Sigmoid colon (tissue), 4 donors: ENCODE measurements at regions not wholly inside any gene's neighbourhood (a gene's known extent, or its start where the extent isn't known, plus 50 kb on each side); places are given as distances from the start of the nearest gene placed in this dataset.
"Not testable (repeated sequence)": the region's sequence is repeated elsewhere in the genome, so short reads cannot be mapped to it uniquely, and the experiment has no call there.

ENCODE experiments used
- POLR2A ChIP-seq, 2 donors: fragments of 450-650 bp; IDR thresholded peaks; one replicate each; pipeline ENCODE4 v1.6.1; 2016; ENCODE audit warnings: antibody characterized with exemption in 2 of 2, mild to moderate bottlenecking in 2 of 2, moderate library complexity in 2 of 2
- POLR2AphosphoS5 ChIP-seq, 4 donors: sonication (generic); formaldehyde crosslinking; IDR thresholded peaks; one replicate each; pipeline ENCODE4 v1.6.1; 2017; ENCODE audit warnings: antibody characterized with exemption in 4 of 4

GRCh38 chr2:131835022-131835421 lies 307.3 kb downstream of the CCDC74A start:
- TF ChIP-seq POLR2A, POLR2AphosphoS5 (IDR thresholded peaks at IDR 0.05): not testable (repeated sequence)
